ENCODE measurements at regions not wholly inside any gene's neighbourhood (a gene's known extent, or its start where the extent isn't known, plus 50 kb on each side); places are given as distances from the start of the nearest gene placed in this dataset.

DNA sequence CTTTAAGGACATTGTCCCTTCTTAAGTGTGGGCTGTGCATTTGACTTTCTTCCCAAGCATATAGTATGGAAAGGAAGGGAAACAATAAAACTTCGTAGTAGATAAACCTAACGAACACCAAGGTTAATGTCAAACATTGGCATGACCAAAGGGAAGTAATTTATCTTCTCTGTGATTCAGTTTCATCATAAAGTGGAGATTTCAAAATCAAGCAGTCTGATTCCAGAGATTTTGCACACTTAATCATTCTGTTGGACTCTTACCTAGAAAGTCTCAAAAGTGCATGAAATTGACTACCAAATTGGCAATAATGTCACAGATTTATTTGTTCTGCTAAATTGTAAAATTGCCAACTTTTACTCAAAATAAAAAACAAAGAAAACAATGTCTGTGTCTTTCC lies 559.7 kb downstream of the JRKL start:
- Histone ChIP-seq H2AFZ (ENCODE audit: low read depth, low read length) (no peak overlapping the region), H3K9me1 (replicated peaks; ENCODE audit: control insufficient read depth, extremely low read depth, insufficient read depth, low read length) (no peaks in the 10 kb centered on the region), H3K36me3 (ENCODE audit: control insufficient read depth in 2 of 2, extremely low read depth in 1 of 2, insufficient read depth in 2 of 2, low read length in 2 of 2) (no peaks in the 10 kb centered on the region), H3K9ac (replicated peaks; ENCODE audit: extremely low read depth, insufficient read depth, low read length) (no peak overlapping the region), H3K4me1 (ENCODE audit: control insufficient read depth, extremely low read depth, insufficient read depth, low read length) (no peaks in the 10 kb centered on the region), H3K27me3 (ENCODE audit: control insufficient read depth in 2 of 2, insufficient read depth in 2 of 2, low read length in 2 of 2) (no peaks in the 10 kb centered on the region), H3K4me3 (replicated peaks in 1 of 3; ENCODE audit: insufficient read depth in 1 of 3, low read depth in 1 of 3, low read length in 3 of 3) (no peak overlapping the region), H4K20me1 (replicated peaks; ENCODE audit: control insufficient read depth, extremely low read depth, insufficient read depth, low read length) (no peaks in the 10 kb centered on the region), H3K4me2 (ENCODE audit: insufficient read depth, low read length) (no peak overlapping the region), H3K79me2 (ENCODE audit: control insufficient read depth, insufficient read depth, low read length) (no peaks in the 10 kb centered on the region), H3K27ac (ENCODE audit: insufficient read depth, low read depth, low read length) (no peak overlapping the region), H3K9me3 (replicated peaks; ENCODE audit: control insufficient read depth, insufficient read depth, low read length) (no peaks in the 10 kb centered on the region)
- intact Hi-C loops (cut with micrococcal nuclease) = no loop called here
- dilution Hi-C loops (cut with MboI; ENCODE audit: extremely low pct_ligation_motif_present, low sequenced_read_pairs) = no loop called here
- ChIA-PET CTCF (no interaction called here), POLR2A (no interaction called here)
- FAIRE-seq (no peak), DNase-seq (ENCODE audit: low read depth, low spot score) (no peak)
- TF ChIP-seq JUN (IDR thresholded peaks at IDR 0.05; ENCODE audit: borderline replicate concordance, insufficient read depth, insufficient read length, low read depth) = no peak
- no peak for TF ChIP-seq EZH2 (IDR thresholded peaks at IDR 0.05; ENCODE audit: borderline replicate concordance, low read depth, low read length, severe bottlenecking)
- no TSS peak for BruUV-seq (replicated peaks)

DNA sequence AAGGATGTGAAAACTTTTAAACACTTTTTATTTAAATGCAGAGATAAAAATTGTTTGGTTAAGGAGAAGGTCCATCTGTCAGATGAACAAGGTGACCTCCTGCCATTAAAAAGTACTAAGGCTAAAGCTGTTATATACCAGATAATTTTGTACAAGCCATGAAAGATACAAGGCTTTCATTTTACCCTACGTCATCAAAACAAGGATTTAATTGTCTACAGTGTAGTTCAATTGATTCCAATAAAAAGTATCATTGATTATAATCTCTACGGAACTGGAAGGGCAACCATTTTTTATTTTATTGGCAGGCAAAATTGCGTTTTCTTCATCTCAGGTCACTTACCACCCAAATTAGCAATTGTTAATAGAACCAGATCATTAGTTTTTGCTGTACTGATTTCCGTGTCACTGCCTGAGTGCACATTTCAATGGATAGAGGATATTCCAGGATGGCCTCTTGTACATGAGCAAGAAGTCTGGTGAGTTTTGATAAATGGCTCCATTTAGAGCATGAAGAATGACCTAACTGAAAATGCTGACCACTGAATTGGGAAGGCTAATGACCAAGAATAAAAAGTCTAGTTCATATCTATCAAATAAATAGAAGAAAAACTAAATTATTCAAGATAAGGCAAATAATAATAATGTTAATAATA lies 564.9 kb downstream of the JRKL start:
- TF ChIP-seq GATA2 (IDR thresholded peaks at IDR 0.05; ENCODE audit: insufficient read depth, insufficient read length, low read depth, low read length) (no peak), FOS (IDR thresholded peaks at IDR 0.05; ENCODE audit: borderline replicate concordance, insufficient read depth, low read length) (no peak)
- Histone ChIP-seq H2AFZ (ENCODE audit: low read depth, low read length) (no peak overlapping the region), H3K9ac (replicated peaks; ENCODE audit: extremely low read depth, insufficient read depth, low read length) (no peak overlapping the region), H3K9me1 (replicated peaks; ENCODE audit: control insufficient read depth, extremely low read depth, insufficient read depth, low read length) (no peaks in the 10 kb centered on the region), H4K20me1 (replicated peaks; ENCODE audit: control insufficient read depth, extremely low read depth, insufficient read depth, low read length) (no peaks in the 10 kb centered on the region), H3K36me3 (ENCODE audit: control insufficient read depth in 2 of 2, extremely low read depth in 1 of 2, insufficient read depth in 2 of 2, low read length in 2 of 2) (no peaks in the 10 kb centered on the region), H3K4me2 (ENCODE audit: insufficient read depth, low read length) (no peak overlapping the region), H3K27me3 (ENCODE audit: control insufficient read depth in 2 of 2, insufficient read depth in 2 of 2, low read length in 2 of 2) (no peaks in the 10 kb centered on the region), H3K27ac (ENCODE audit: insufficient read depth, low read depth, low read length) (no peak overlapping the region), H3K9me3 (replicated peaks; ENCODE audit: control insufficient read depth, insufficient read depth, low read length) (no peaks in the 10 kb centered on the region), H3K79me2 (ENCODE audit: control insufficient read depth, insufficient read depth, low read length) (no peaks in the 10 kb centered on the region), H3K4me3 (replicated peaks in 1 of 3; ENCODE audit: insufficient read depth in 1 of 3, low read depth in 1 of 3, low read length in 3 of 3) (no peak overlapping the region), H3K4me1 (ENCODE audit: control insufficient read depth, extremely low read depth, insufficient read depth, low read length) (no peaks in the 10 kb centered on the region)
- DNase-seq (ENCODE audit: low read depth, low spot score) (no peak), FAIRE-seq (no peak)
- dilution Hi-C loops (cut with MboI; ENCODE audit: extremely low pct_ligation_motif_present, low sequenced_read_pairs) (no loop called here), intact Hi-C loops (cut with micrococcal nuclease) (no loop called here)
- BruUV-seq (replicated peaks) = no TSS peak
- ChIA-PET CTCF (no interaction called here), POLR2A (no interaction called here)

Measured in endothelial cell of umbilical vein (primary cell).